HL-60/S4 treated with retinoic acid at 250 ng/mL for 4 days and 3 days (cell line): ENCODE measurements at regions not wholly inside any gene's neighbourhood (a gene's known extent, or its start where the extent isn't known, plus 50 kb on each side); places are given as distances from the start of the nearest gene placed in this dataset.
"Not testable (repeated sequence)": the region's sequence is repeated elsewhere in the genome, so short reads cannot be mapped to it uniquely, and the experiment has no call there.

ENCODE experiments used
- in situ Hi-C: fragments of 300-500 bp; cut with MboI; formaldehyde crosslinking; loops from 2 replicates; pipeline ENCODE4 v1.7.0; 2022; ENCODE audit warnings: low sequenced_read_pairs

- in situ Hi-C loops, result no loop called here
Observed at GRCh38 chr7:81385370-81385769, 384.5 kb downstream of the HGF start.

GRCh38 chr7:81383846-81384245 is 386.0 kb downstream of the HGF start:
- in situ Hi-C loops, result no loop called here

- in situ Hi-C loops, result not testable (repeated sequence)
Observed at GRCh38 chr7:81374641-81375040, 395.2 kb downstream of the HGF start.

- in situ Hi-C loops, result no loop called here
Observed at GRCh38 chr7:81370822-81371221, 399.0 kb downstream of the HGF start.

GRCh38 chr7:81367326-81367931 is 402.4 kb downstream of the HGF start:
- in situ Hi-C loops, result no loop called here

GRCh38 chr7:81366546-81366945 is 403.3 kb downstream of the HGF start:
- in situ Hi-C loops, result no loop called here

- in situ Hi-C loops, result no loop called here
Observed at GRCh38 chr7:81361769-81362312, 408.0 kb downstream of the HGF start.

- in situ Hi-C loops, result no loop called here
Observed at GRCh38 chr7:81355911-81356310, 413.9 kb downstream of the HGF start.

- in situ Hi-C loops, result no loop called here
Observed at GRCh38 chr7:81349044-81349443, 420.8 kb downstream of the HGF start.

- in situ Hi-C loops, result no loop called here
Observed at GRCh38 chr7:81339946-81340345, 421.1 kb upstream of the SEMA3C start.

GRCh38 chr7:81333536-81333935 is 414.7 kb upstream of the SEMA3C start:
- in situ Hi-C loops, result no loop called here

GRCh38 chr7:81333004-81333403 is 414.2 kb upstream of the SEMA3C start:
- in situ Hi-C loops, result no loop called here

GRCh38 chr7:81331061-81332018 is 412.5 kb upstream of the SEMA3C start:
- in situ Hi-C loops, result no loop called here

GRCh38 chr7:81330108-81330507 is 411.3 kb upstream of the SEMA3C start:
- in situ Hi-C loops, result no loop called here

GRCh38 chr7:81327468-81328266 is 408.8 kb upstream of the SEMA3C start:
- in situ Hi-C loops, result no loop called here

- in situ Hi-C loops, result no loop called here
Observed at GRCh38 chr7:81321949-81322348, 403.1 kb upstream of the SEMA3C start.

GRCh38 chr7:81317741-81318140 is 398.9 kb upstream of the SEMA3C start:
- in situ Hi-C loops, result no loop called here

GRCh38 chr7:81308643-81309322 is 389.9 kb upstream of the SEMA3C start:
- in situ Hi-C loops, result no loop called here

- in situ Hi-C loops, result no loop called here
Observed at GRCh38 chr7:81301815-81302214, 383.0 kb upstream of the SEMA3C start.

- in situ Hi-C loops, result no loop called here
Observed at GRCh38 chr7:81300753-81301152, 381.9 kb upstream of the SEMA3C start.

GRCh38 chr7:81299711-81300110 is 380.9 kb upstream of the SEMA3C start:
- in situ Hi-C loops, result no loop called here
